ENCODE measurements at regions not wholly inside any gene's neighbourhood (a gene's known extent, or its start where the extent isn't known, plus 50 kb on each side); places are given as distances from the start of the nearest gene placed in this dataset.

DNA sequence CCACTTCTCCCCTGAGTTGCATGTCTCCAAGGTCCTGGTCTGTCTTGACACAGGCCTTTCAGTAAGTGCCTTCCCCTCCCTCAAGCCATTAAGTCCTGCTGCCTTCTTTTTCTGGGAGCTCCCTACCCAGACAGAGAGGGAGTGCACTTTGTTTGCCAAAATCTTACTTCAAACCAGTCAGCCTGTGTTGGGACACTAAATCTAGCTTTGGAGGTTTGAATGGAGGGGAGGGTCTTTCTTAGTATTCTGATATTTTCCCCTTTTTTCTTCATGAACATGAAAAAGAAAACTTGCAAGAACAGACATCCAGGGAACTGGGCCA is 170.7 kb upstream of the PMEPA1 start:
- no peak overlapping the region for H3K4me3 Mint-ChIP-seq
- no peak for ATAC-seq
- H3K9me3 Mint-ChIP-seq = no peaks in the 10 kb centered on the region
- no peaks in the 10 kb centered on the region for H3K36me3 Mint-ChIP-seq (ENCODE audit: low read depth)
- H3K27me3 Mint-ChIP-seq = no peaks in the 10 kb centered on the region
- DNase-seq = no peak
- no peaks in the 10 kb centered on the region for H3K4me1 Mint-ChIP-seq
- H3K27ac Mint-ChIP-seq = no peak overlapping the region

DNA sequence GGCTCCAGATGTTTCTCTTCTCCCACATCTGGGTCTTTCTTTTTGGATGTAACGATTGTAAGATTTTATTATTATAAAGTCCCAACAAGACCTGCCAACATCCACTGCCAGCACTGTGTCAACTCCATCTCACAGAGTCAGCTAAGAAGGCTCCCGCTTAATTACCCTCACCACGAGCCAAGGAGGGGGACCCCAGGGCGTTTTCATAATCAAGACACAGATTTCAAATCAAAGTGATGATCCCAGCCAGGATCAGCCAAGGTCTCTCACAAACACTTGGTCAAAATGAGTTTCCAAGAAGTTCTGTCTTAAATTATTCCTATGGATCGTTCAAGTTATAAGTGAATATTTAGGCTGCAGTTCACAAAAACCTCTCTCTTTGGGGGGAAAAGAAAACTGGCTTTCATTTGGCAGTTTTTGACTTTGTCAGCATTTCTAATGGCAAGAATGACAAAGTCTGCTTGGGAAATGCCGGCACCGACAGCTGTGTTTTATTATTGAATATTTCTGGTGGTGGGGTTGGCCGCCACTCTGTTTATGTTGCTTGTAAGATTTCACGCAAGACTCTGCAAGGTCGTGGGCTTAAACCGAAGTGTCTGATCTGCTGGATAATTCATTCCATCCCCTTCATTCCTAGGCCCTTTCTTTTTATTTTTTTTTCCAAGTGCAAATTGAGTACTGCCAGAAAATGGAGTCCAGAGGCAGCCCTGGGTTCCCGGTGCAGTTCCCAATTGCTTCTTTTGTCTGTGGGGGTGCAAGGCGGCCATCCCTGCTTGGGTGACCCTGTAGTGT is 170.2 kb upstream of the PMEPA1 start:
- DNase-seq = no peak
- Mint-ChIP-seq H3K36me3 (ENCODE audit: low read depth) (no peaks in the 10 kb centered on the region), H3K9me3 (no peaks in the 10 kb centered on the region), H3K27ac (no peak overlapping the region), H3K4me1 (no peaks in the 10 kb centered on the region), H3K27me3 (no peaks in the 10 kb centered on the region), H3K4me3 (no peak overlapping the region)
- ATAC-seq = no peak

DNA sequence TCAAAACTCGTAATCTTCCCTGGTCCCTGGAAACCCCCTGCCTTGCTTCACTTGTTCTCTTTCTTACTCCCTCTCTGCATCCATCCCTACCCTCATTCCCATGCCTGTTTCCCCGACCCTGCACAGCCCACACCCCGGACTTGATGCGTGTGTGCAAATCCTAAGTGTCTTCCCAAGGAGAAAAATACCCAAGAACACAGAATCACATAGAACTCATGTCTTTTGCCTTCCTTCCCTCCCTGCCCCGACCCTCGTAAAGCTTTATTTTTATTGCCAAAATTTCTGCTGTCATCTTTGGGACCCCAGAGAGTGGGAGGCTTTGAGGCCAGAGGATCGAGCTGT is 169.6 kb upstream of the PMEPA1 start:
- no peak for DNase-seq
- no peaks in the 10 kb centered on the region for H3K9me3 Mint-ChIP-seq
- H3K27me3 Mint-ChIP-seq = no peaks in the 10 kb centered on the region
- no peak for ATAC-seq
- H3K27ac Mint-ChIP-seq = no peak overlapping the region
- H3K36me3 Mint-ChIP-seq (ENCODE audit: low read depth) = no peaks in the 10 kb centered on the region
- H3K4me3 Mint-ChIP-seq = no peak overlapping the region
- no peaks in the 10 kb centered on the region for H3K4me1 Mint-ChIP-seq

DNA sequence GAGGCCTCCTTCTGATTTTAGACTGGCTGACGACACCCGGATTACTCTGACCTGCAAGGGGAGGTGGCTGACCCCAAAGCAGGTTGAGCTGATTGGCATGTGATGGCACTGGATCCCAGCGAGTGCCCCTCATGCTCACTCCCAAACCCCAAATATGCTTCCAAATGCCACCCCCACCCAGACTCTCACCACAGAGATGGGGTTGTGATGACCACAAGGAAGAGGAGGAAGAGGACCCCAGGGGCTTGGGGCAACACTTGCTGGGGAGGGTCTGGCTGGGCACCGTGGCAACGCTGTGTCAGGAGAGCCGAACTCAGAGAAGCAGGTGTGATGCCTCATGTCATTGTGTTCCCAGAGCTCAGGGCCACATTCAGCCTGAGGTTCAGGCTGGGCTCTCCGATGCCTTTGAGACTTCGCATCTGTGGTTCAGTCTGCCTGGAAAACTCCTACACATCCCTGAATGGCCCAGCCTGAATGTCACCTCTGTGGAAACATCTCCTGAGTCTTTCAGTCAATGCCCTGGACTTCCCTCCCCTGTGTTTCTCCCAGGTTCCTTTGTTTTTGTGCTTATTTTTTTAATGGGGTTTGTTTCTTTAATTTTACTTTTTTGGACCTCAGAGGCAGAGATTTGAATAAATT is 169.1 kb upstream of the PMEPA1 start:
- Mint-ChIP-seq H3K36me3 (ENCODE audit: low read depth) (no peaks in the 10 kb centered on the region), H3K27ac (no peak overlapping the region), H3K27me3 (no peaks in the 10 kb centered on the region), H3K4me1 (no peaks in the 10 kb centered on the region), H3K4me3 (no peak overlapping the region), H3K9me3 (no peaks in the 10 kb centered on the region)
- ATAC-seq = no peak
- DNase-seq = no peak

DNA sequence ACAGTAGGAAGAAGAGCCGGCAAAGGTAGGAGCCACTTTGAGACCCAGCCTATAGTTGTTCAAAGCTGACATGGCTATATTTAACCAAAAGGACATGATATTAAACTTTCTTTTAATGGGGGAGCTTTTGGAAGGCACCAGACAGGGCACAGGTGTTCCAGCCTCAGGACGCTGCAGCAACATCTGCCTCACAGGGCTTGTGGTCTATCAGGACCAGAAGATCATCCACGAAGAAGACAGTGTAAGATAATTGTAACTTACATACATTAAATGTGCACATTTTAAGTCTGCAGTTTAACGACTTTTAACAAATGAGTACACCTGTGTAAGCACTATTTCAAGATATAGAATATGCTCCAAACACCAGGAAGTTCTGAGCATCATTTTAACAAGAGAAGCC is 168.2 kb upstream of the PMEPA1 start:
- Mint-ChIP-seq H3K9me3 (no peaks in the 10 kb centered on the region), H3K36me3 (ENCODE audit: low read depth) (no peaks in the 10 kb centered on the region)

DNA sequence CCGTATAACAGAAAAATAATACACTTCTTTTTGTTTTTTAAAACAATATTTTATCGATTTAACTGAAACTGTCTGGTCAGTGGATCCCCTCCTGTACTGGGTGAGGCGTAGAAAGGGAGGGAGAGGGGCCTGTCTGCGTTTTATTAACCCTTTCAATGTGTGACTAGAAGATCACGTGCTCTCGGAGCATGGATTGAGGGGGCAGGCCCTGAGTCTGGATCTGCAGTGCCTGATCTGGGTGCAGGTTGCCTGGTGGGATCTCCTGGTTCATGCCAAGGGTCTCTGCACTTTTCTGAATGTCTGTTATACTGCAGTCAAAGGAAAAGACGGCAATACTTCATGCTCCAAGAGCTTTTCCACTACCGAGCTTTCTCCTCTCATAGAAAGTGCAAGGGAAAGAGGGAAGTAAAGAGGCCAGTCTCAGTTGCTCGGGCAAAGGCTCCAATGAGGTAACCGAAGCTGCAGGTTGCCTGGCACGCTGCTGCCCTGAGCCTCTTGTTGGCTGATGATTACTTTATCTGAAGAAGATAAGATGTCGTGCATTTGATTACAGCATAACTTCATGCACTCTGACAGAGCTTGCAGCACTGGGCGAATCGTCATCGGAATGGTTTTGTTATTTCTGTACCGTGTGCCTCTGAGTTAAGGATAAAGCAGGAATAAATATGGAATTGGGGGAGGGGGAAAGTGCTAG is 167.5 kb upstream of the PMEPA1 start:
- Mint-ChIP-seq H3K9me3 (no peaks in the 10 kb centered on the region), H3K4me1 (no peaks in the 10 kb centered on the region), H3K4me3 (no peak overlapping the region), H3K36me3 (ENCODE audit: low read depth) (no peaks in the 10 kb centered on the region), H3K27ac (no peak overlapping the region), H3K27me3 (no peaks in the 10 kb centered on the region)
- ATAC-seq (no peak), DNase-seq (no peak)

More for the DNA sequence above, 168.2 kb upstream of the PMEPA1 start:
- Mint-ChIP-seq H3K4me1 (no peaks in the 10 kb centered on the region), H3K27me3 (no peaks in the 10 kb centered on the region), H3K4me3 (no peak overlapping the region), H3K27ac (no peak overlapping the region)
- DNase-seq (no peak), ATAC-seq (no peak)

DNA sequence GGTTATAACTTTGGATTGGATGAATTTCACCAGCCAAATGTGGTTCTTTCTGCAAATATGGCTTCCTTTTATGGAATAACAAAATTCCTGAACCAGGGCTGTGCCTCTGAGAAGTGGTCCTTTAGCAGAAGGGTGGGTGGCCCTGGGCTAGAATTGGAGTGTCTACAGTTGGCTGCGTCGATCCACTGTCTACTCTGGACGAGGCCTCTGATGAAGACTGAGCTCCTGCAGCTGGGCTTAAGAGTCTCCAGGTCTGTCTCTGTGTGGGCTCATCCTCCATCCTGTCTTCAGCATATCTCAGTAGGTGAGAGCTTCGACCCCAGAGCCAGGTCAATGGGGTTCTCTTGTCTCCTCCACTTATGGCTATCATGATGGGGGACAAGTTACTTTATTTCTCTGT is 166.3 kb upstream of the PMEPA1 start:
- Mint-ChIP-seq H3K4me3 (no peak overlapping the region), H3K9me3 (no peaks in the 10 kb centered on the region), H3K36me3 (ENCODE audit: low read depth) (no peaks in the 10 kb centered on the region), H3K27me3 (no peaks in the 10 kb centered on the region), H3K27ac (no peak overlapping the region), H3K4me1 (no peaks in the 10 kb centered on the region)
- ATAC-seq = no peak
- no peak for DNase-seq

DNA sequence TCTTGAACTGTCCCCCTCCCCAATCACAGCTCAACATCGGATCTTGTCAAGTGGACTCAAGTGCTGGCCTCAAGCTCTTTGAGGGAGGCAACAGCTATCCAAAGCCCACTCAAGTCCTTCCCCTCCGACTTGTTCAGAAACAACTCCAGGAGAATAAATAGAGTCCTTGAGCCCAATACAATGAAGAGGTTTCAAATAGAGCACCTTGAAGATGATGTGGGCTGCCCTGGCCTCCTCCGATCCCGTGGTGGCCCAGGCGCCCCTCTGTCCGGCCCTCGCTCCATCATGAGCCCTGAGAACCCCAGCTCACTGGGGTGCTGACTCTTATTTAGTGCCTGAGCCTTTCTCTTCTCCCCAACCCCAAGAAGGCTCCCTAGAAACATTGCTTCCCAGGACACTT is 164.3 kb upstream of the PMEPA1 start:
- no peak for ATAC-seq

DNA sequence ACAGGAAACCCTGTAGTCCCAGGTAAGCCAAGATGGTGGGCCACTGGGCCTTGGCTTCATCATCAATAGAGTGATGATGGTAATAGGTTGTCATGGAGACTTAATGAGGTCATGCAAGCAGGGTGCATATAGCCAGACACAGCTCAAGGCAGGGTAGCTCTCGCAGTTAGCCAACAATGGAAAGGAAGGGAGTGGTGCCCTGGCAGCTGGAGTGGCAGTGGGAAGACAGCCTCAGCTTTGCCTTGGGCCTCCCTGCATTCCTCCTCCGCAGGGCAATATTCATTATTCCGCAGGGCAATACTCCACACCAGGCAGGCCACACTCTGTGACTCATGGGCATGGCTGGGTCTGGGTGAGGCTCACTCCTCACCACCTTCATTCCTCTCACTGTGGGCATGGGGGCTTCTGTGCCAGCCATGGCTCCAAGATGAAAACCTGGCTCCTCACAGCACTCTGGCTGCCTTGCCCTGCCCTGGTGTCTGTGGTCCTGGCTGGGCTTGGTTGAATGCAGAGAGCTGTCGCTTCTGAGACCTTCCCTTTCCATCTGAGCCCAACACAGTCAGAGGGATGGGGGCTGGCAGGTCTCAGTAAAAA is 163.1 kb upstream of the PMEPA1 start:
- no peak overlapping the region for H3K4me3 Mint-ChIP-seq
- ATAC-seq = no peak

More for the DNA sequence above, 164.3 kb upstream of the PMEPA1 start:
- Mint-ChIP-seq H3K4me1 (no peaks in the 10 kb centered on the region), H3K4me3 (no peak overlapping the region), H3K27ac (no peak overlapping the region), H3K36me3 (ENCODE audit: low read depth) (no peaks in the 10 kb centered on the region), H3K27me3 (peaks cover 7% of the 10 kb centered on the region), H3K9me3 (no peaks in the 10 kb centered on the region)
- no peak for DNase-seq

DNA sequence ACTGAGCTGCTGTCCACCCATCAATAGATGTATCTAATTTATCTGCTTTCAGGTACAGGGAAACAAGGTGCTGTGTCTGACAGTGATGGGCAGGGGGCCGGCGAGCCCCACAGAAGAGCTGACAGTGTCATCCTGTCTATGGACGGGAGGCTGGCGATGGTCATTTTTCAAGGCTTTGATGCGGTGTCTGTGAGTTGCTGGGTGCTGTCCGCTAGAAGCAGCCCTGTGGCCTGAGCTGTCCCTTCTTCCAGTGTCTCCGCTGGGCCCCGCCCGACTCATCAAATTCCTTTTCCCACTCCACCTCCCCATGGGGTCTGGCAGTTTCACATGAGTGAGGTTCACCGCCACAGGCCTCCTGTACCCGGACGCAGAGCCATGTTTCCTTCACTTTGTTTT is 161.4 kb upstream of the PMEPA1 start:
- no peak overlapping the region for H3K27ac Mint-ChIP-seq
- peaks cover 7% of the 10 kb centered on the region for H3K27me3 Mint-ChIP-seq
- H3K9me3 Mint-ChIP-seq = no peaks in the 10 kb centered on the region
- no peak for ATAC-seq
- H3K36me3 Mint-ChIP-seq (ENCODE audit: low read depth) = no peaks in the 10 kb centered on the region
- H3K4me3 Mint-ChIP-seq = no peak overlapping the region
- H3K4me1 Mint-ChIP-seq = peaks cover 1% of the 10 kb centered on the region
- DNase-seq = no peak

More for the DNA sequence above, 163.1 kb upstream of the PMEPA1 start:
- DNase-seq = no peak
- Mint-ChIP-seq H3K4me1 (no peaks in the 10 kb centered on the region), H3K27ac (no peak overlapping the region), H3K9me3 (no peaks in the 10 kb centered on the region), H3K36me3 (ENCODE audit: low read depth) (no peaks in the 10 kb centered on the region), H3K27me3 (peaks cover 7% of the 10 kb centered on the region)

DNA sequence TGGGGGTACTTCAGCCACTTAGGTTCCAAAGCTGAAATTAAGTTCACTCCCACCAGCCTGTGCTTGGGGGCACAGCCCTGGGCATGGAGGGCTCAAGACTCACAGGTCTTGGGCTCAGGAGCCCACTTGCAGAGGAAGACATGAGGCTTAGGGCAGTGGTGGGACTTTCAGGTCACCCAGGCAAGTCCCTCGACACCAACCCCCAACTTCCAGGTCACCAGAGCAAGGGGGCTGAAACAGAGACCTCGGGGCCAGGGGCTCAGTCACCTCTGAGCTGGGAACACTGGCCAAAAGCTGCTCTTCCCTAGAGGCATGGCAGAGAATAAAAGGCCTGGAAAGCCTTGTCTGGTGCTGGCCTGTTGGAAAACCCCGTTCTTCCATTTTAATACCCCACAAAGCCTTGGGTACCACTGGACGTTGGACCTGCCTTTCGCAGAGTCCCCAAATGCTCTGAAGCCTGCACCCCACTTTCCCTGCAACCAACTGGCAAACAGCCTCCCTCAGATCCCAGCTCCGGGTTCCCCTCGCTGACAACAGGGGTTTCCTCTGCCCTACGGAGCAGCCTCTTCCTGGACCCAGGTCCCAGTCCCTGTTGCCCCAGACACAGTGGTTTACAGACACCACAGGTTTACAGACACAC is 160.9 kb upstream of the PMEPA1 start:
- ATAC-seq (no peak), DNase-seq (no peak)
- Mint-ChIP-seq H3K36me3 (ENCODE audit: low read depth) (no peaks in the 10 kb centered on the region), H3K27me3 (peaks cover 9% of the 10 kb centered on the region), H3K4me1 (peaks cover 6% of the 10 kb centered on the region), H3K27ac (no peak overlapping the region), H3K4me3 (no peak overlapping the region), H3K9me3 (no peaks in the 10 kb centered on the region)

DNA sequence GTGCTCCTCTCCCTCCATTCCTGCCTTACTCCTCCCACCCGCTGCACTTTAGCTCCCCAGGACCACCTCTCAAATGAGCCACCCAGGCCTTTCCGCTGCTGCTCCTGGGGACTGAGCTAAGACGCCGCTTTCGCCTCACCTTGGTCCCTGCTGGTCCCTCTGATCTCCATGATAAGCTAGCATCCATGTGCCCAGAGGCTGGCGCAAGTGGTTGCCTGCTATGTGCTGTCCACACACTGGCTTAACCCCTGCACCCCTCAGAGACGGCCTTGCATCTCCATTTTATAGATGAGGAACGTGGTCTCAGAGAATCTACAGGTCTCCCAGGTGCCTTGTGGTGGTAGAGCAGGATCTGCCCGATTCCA is 160.1 kb upstream of the PMEPA1 start:
- Mint-ChIP-seq H3K27me3 (peaks cover 10% of the 10 kb centered on the region), H3K4me1 (peaks cover 9% of the 10 kb centered on the region), H3K27ac (no peak overlapping the region), H3K9me3 (no peaks in the 10 kb centered on the region), H3K36me3 (ENCODE audit: low read depth) (no peaks in the 10 kb centered on the region), H3K4me3 (no peak overlapping the region)
- no peak for DNase-seq
- no peak for ATAC-seq

DNA sequence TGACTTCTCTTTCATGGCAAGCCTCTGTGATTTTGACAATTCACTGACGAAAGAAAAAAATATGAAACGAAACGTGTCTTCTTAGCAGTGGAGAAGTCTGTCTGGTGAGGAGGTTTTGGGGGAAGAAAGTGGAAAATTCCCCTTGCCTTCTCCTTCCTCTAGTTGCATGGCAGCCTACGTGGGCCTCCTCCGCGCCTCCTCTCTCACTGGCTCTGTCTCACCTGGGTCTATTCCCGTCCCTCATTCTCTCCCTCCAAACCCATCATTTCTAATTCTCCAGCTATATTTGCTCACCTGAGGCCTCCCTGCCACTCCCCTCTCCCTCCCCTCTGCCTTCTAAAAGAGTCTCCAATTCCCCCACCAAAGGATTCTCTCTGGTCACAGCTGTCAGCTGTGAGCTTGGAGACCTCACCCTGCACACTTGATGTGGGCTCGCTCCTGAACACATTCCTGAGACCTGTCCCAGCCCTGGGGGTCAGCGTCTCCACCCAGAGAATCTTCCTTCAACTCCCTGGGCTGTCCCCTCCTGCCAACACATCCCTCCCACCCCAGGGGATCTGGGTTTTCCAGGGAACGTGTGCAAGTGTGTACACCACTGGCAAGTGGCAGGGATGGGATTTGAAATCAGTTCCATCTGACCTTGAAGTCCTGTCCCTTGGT is 159.6 kb upstream of the PMEPA1 start:
- ATAC-seq = no peak
- no peak overlapping the region for H3K27ac Mint-ChIP-seq
- no peaks in the 10 kb centered on the region for H3K9me3 Mint-ChIP-seq
- DNase-seq = no peak
- peaks cover 10% of the 10 kb centered on the region for H3K27me3 Mint-ChIP-seq
- H3K4me1 Mint-ChIP-seq = peaks cover 9% of the 10 kb centered on the region
- no peaks in the 10 kb centered on the region for H3K36me3 Mint-ChIP-seq (ENCODE audit: low read depth)
- no peak overlapping the region for H3K4me3 Mint-ChIP-seq

DNA sequence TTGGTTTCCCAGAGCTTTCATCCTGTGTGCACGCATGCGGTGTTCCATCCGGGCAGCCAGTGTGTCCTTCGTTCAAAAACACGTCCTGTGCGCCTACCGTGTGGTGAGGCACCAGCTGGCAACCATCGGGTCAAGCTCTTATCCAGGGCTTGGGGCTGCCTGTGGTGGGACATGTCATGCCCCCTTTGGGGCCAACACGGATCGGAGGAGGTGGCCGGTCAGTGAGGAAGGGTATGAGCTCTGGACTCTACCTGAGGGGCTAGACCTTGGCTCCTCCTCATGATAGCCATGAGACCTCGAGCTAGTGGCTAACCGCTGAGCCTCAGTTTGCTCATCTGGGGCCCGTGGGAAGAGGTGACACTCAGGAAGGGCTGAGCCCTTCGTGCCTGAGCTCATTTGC is 158.5 kb upstream of the PMEPA1 start:
- no peak for DNase-seq
- peaks cover 9% of the 10 kb centered on the region for H3K4me1 Mint-ChIP-seq
- H3K4me3 Mint-ChIP-seq = no peak overlapping the region
- H3K27ac Mint-ChIP-seq = no peak overlapping the region
- no peak for ATAC-seq
- no peaks in the 10 kb centered on the region for H3K9me3 Mint-ChIP-seq
- peaks cover 10% of the 10 kb centered on the region for H3K27me3 Mint-ChIP-seq
- no peaks in the 10 kb centered on the region for H3K36me3 Mint-ChIP-seq (ENCODE audit: low read depth)

Measured in activated naive CD8-positive, alpha-beta T cell treated with anti-CD3 and anti-CD28 coated beads, Interleukin-2, amount 50 U/mL, for 24 hours (primary cell).